ENCODE measurements at regions not wholly inside any gene's neighbourhood (a gene's known extent, or its start where the extent isn't known, plus 50 kb on each side); places are given as distances from the start of the nearest gene placed in this dataset.
A peak's percentile ranks its signal among the peaks of the same experiment; 100 is the strongest.

DNA sequence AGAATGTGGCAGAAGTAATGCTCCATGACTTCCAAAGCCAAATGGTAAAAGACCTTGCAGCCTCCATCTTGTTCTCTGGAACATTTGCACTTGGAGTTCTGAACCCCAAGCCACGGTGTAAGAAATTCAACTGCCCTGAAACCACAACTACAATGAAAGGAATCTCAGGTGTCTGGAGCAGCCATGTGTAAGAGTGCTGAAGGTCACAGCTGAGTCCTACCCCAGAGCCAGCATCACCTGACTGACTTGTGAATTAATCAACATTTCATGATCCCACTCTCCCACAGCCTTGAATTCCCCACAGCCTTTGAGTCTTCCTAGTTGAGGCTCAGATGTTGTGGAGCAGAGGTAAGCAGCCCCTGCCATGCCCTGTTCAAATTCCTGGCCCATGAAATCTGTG, 192.8 kb upstream of the CAMK1G start:
- no peaks in the 10 kb centered on the region for H4K20me1 ChIP-seq (ENCODE audit: insufficient read depth, low read length)
- H3K9ac ChIP-seq (ENCODE audit: low read length), result no peak overlapping the region
- no peaks in the 10 kb centered on the region for H3K27me3 Mint-ChIP-seq (ENCODE audit: low read depth, unreplicated experiment)
- no peak overlapping the region for H3K4me2 ChIP-seq (ENCODE audit: low read length)
- TF ChIP-seq EZH2 (IDR thresholded peaks at IDR 0.05; ENCODE audit: insufficient read depth, low read length), result no peak
- TF ChIP-seq, protein P1, sequence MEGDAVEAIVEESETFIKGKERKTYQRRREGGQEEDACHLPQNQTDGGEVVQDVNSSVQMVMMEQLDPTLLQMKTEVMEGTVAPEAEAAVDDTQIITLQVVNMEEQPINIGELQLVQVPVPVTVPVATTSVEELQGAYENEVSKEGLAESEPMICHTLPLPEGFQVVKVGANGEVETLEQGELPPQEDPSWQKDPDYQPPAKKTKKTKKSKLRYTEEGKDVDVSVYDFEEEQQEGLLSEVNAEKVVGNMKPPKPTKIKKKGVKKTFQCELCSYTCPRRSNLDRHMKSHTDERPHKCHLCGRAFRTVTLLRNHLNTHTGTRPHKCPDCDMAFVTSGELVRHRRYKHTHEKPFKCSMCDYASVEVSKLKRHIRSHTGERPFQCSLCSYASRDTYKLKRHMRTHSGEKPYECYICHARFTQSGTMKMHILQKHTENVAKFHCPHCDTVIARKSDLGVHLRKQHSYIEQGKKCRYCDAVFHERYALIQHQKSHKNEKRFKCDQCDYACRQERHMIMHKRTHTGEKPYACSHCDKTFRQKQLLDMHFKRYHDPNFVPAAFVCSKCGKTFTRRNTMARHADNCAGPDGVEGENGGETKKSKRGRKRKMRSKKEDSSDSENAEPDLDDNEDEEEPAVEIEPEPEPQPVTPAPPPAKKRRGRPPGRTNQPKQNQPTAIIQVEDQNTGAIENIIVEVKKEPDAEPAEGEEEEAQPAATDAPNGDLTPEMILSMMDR (IDR thresholded peaks at IDR 0.05; ENCODE audit: insufficient read depth, low read depth, low read length), result no peak
- peaks cover 5% of the 10 kb centered on the region for H3K9me3 Mint-ChIP-seq (ENCODE audit: unreplicated experiment)
- FAIRE-seq (no peak), DNase-seq (ENCODE audit: low read depth) (no peak)
- H3K27me3 ChIP-seq (ENCODE audit: insufficient read depth, low read length), result no peaks in the 10 kb centered on the region
- no peak overlapping the region for H2AFZ ChIP-seq (ENCODE audit: low read depth, low read length)
- H3K4me3 Mint-ChIP-seq (ENCODE audit: unreplicated experiment), result no peak overlapping the region
- H3K4me3 ChIP-seq (ENCODE audit: insufficient read depth, low read depth, low read length), result no peak overlapping the region
- H3K36me3 Mint-ChIP-seq (ENCODE audit: low read depth, unreplicated experiment), result no peaks in the 10 kb centered on the region
- H3K4me1 ChIP-seq (ENCODE audit: insufficient read depth, low read length), result peaks cover 29% of the 10 kb centered on the region
- no peaks in the 10 kb centered on the region for H3K79me2 ChIP-seq (ENCODE audit: insufficient read depth, low read length)
- H3K36me3 ChIP-seq (ENCODE audit: insufficient read depth, low read length), result no peaks in the 10 kb centered on the region
- no peaks in the 10 kb centered on the region for H3K9me3 ChIP-seq (ENCODE audit: insufficient read depth, low read depth, low read length)
- no peak overlapping the region for H3K27ac ChIP-seq (ENCODE audit: low read depth, low read length)
- no peak overlapping the region for H3K27ac Mint-ChIP-seq (ENCODE audit: unreplicated experiment)
- H3K4me1 Mint-ChIP-seq (ENCODE audit: low read depth, unreplicated experiment), result peaks cover 35% of the 10 kb centered on the region

DNA sequence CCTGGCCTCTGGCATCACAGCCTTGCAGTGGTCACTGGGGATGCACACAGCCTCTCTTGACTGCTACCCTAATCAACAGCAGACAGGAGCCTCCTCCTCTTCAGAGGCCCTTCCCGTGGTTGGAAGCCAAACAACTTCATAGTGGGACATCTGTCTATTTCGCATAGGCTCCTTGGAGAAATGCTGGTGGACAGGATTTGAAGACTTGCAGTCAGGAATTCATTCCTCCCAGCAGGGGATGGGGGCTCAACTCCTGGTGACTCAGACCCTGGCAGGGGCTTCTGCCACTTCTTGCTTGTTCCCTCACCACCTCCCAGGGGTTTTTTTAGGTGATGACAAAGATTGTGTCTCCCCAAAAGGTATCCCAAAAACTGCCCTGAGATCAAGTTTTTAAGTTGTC, 191.7 kb upstream of the CAMK1G start:
- Histone ChIP-seq H3K9me3 (ENCODE audit: insufficient read depth, low read depth, low read length) (no peaks in the 10 kb centered on the region), H4K20me1 (ENCODE audit: insufficient read depth, low read length) (no peaks in the 10 kb centered on the region), H3K27me3 (ENCODE audit: insufficient read depth, low read length) (no peaks in the 10 kb centered on the region), H3K27ac (ENCODE audit: low read depth, low read length) (no peak overlapping the region), H3K79me2 (ENCODE audit: insufficient read depth, low read length) (no peaks in the 10 kb centered on the region), H3K4me3 (ENCODE audit: insufficient read depth, low read depth, low read length) (no peak overlapping the region), H2AFZ (ENCODE audit: low read depth, low read length) (no peak overlapping the region), H3K4me1 (ENCODE audit: insufficient read depth, low read length) (peaks cover 29% of the 10 kb centered on the region), H3K4me2 (ENCODE audit: low read length) (no peak overlapping the region), H3K9ac (ENCODE audit: low read length) (no peak overlapping the region), H3K36me3 (ENCODE audit: insufficient read depth, low read length) (no peaks in the 10 kb centered on the region)
- peaks cover 35% of the 10 kb centered on the region for H3K4me1 Mint-ChIP-seq (ENCODE audit: low read depth, unreplicated experiment)
- no peaks in the 10 kb centered on the region for H3K36me3 Mint-ChIP-seq (ENCODE audit: low read depth, unreplicated experiment)
- DNase-seq (ENCODE audit: low read depth) (no peak), FAIRE-seq (no peak)
- no peaks in the 10 kb centered on the region for H3K27me3 Mint-ChIP-seq (ENCODE audit: low read depth, unreplicated experiment)
- no peak overlapping the region for H3K4me3 Mint-ChIP-seq (ENCODE audit: unreplicated experiment)
- TF ChIP-seq, protein P1 (IDR thresholded peaks at IDR 0.05; ENCODE audit: insufficient read depth, low read depth, low read length), result no peak
- TF ChIP-seq EZH2 (IDR thresholded peaks at IDR 0.05; ENCODE audit: insufficient read depth, low read length), result no peak
- H3K9me3 Mint-ChIP-seq (ENCODE audit: unreplicated experiment), result peaks cover 5% of the 10 kb centered on the region
- H3K27ac Mint-ChIP-seq (ENCODE audit: unreplicated experiment), result no peak overlapping the region

DNA sequence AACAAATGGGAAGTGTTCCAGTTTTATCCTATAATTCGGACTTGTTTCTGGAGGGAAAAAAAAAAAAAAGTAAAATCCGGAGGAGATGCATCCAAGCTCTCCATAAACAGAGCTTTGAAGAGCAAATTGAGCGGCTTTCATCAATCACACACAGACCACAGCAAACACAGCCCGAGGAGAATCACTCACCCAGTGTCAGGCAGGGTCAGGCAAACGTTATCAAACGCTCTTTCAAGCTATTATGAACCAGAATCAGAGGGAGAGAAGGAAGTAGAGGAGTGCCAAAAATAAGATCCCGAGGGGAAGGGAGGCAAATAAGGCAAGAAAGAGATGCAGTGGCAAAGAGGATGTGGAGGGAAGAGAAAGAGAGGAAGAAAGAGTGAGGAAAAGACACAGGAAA, 188.3 kb upstream of the CAMK1G start:
- Histone ChIP-seq H3K27ac (ENCODE audit: low read depth, low read length) (no peak overlapping the region), H3K4me2 (ENCODE audit: low read length) (peak overlapping the region; percentile 17), H3K9me3 (ENCODE audit: insufficient read depth, low read depth, low read length) (no peaks in the 10 kb centered on the region), H3K36me3 (ENCODE audit: insufficient read depth, low read length) (no peaks in the 10 kb centered on the region), H3K4me3 (ENCODE audit: insufficient read depth, low read depth, low read length) (no peak overlapping the region), H3K9ac (ENCODE audit: low read length) (no peak overlapping the region), H3K4me1 (ENCODE audit: insufficient read depth, low read length) (peaks cover 17% of the 10 kb centered on the region), H3K79me2 (ENCODE audit: insufficient read depth, low read length) (no peaks in the 10 kb centered on the region), H2AFZ (ENCODE audit: low read depth, low read length) (peak overlapping the region; percentile 19), H4K20me1 (ENCODE audit: insufficient read depth, low read length) (no peaks in the 10 kb centered on the region), H3K27me3 (ENCODE audit: insufficient read depth, low read length) (no peaks in the 10 kb centered on the region)
- H3K9me3 Mint-ChIP-seq (ENCODE audit: unreplicated experiment), result no peaks in the 10 kb centered on the region
- DNase-seq (ENCODE audit: low read depth), result no peak
- H3K27me3 Mint-ChIP-seq (ENCODE audit: low read depth, unreplicated experiment), result no peaks in the 10 kb centered on the region
- H3K27ac Mint-ChIP-seq (ENCODE audit: unreplicated experiment), result no peak overlapping the region
- peaks cover 20% of the 10 kb centered on the region for H3K4me1 Mint-ChIP-seq (ENCODE audit: low read depth, unreplicated experiment)
- H3K4me3 Mint-ChIP-seq (ENCODE audit: unreplicated experiment), result no peak overlapping the region
- no peak for FAIRE-seq
- TF ChIP-seq EZH2 (IDR thresholded peaks at IDR 0.05; ENCODE audit: insufficient read depth, low read length), result no peak
- no peaks in the 10 kb centered on the region for H3K36me3 Mint-ChIP-seq (ENCODE audit: low read depth, unreplicated experiment)
